ENCODE measurements at regions not wholly inside any gene's neighbourhood (a gene's known extent, or its start where the extent isn't known, plus 50 kb on each side); places are given as distances from the start of the nearest gene placed in this dataset.
A peak's percentile ranks its signal among the peaks of the same experiment; 100 is the strongest.

DNA sequence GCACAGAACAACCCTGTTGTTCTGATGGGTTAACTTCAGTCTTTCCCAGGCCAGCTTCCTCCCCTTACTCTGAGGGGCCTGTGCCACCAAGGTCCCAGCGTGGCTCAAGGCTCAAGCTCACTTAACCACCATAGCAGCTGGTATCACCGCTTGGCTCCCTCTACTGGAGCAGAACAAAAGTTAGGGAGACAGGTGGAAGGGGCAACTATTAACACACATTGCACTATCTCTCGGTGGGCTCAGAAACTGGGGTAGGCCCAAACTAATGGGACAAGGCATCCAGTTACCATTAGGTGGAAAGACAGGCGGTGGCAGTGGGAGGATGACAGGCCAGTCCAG lies 88.7 kb upstream of the ATL2 start:
- H3K4me3 ChIP-seq (replicated peaks in 1 of 2; ENCODE audit: low read depth in 1 of 2, low read length in 2 of 2), result no peak overlapping the region
- ChIA-PET POLR2A (interaction anchor here (0.7 to 1.0 kb wide), 2 partner anchors 90 to 125 kb away, joined by 3 read pairs; no protein-coding TSS in a partner anchor), CTCF (interaction anchor here (0.6 to 1.4 kb wide), 15 partner anchors 9 to 166 kb away, joined by 3 to 23 read pairs (median 4); partner anchors contain the start of gene ATL2), RAD21 (ENCODE audit: low non-redundant PET in 1 of 2, low total read pairs in 2 of 2, uncharacterized antibody in 2 of 2, unreplicated experiment in 2 of 2) (interaction anchor here (0.7 to 1.7 kb wide), 3 partner anchors 89 to 150 kb away, joined by 3 to 4 read pairs (median 3); no protein-coding TSS in a partner anchor)
- H3K4me1 ChIP-seq (ENCODE audit: control insufficient read depth in 1 of 2, insufficient read depth in 2 of 2, low read length in 2 of 2), result peaks cover 23 to 35% of the 10 kb centered on the region in 2 experiments
- no TSS peak for BruUV-seq (replicated peaks)
- H3K36me3 ChIP-seq (ENCODE audit: control insufficient read depth in 1 of 2, insufficient read depth in 2 of 2, low read length in 2 of 2), result no peaks in the 10 kb centered on the region
- H3K4me2 ChIP-seq (ENCODE audit: low read length), result no peak overlapping the region
- intact Hi-C loops (cut with micrococcal nuclease), result loop anchor here (1.0 kb wide), 1 partner anchor 149 kb away; no protein-coding TSS in a partner anchor
- H3K9ac ChIP-seq (ENCODE audit: low read length), result no peak overlapping the region
- ATAC-seq (peak; percentile 64), DNase-seq (ENCODE audit: low read depth, low spot score) (peak; percentile 54)
- TF ChIP-seq SRF (IDR thresholded peaks at IDR 0.05; ENCODE audit: low read depth) (no peak), ZFX (IDR thresholded peaks at IDR 0.05) (no peak), YY1 (IDR thresholded peaks at IDR 0.05; ENCODE audit: extremely low read depth, insufficient replicate concordance, low read depth, low read length) (peak; percentile 34), RAD21 (IDR thresholded peaks at IDR 0.05; ENCODE audit: low read depth) (peak; percentile 80)
- TF ChIP-seq, protein P1, sequence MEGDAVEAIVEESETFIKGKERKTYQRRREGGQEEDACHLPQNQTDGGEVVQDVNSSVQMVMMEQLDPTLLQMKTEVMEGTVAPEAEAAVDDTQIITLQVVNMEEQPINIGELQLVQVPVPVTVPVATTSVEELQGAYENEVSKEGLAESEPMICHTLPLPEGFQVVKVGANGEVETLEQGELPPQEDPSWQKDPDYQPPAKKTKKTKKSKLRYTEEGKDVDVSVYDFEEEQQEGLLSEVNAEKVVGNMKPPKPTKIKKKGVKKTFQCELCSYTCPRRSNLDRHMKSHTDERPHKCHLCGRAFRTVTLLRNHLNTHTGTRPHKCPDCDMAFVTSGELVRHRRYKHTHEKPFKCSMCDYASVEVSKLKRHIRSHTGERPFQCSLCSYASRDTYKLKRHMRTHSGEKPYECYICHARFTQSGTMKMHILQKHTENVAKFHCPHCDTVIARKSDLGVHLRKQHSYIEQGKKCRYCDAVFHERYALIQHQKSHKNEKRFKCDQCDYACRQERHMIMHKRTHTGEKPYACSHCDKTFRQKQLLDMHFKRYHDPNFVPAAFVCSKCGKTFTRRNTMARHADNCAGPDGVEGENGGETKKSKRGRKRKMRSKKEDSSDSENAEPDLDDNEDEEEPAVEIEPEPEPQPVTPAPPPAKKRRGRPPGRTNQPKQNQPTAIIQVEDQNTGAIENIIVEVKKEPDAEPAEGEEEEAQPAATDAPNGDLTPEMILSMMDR (IDR thresholded peaks at IDR 0.05 in 2 of 3, conservative IDR thresholded peaks at IDR 0.05 in 1 of 3; ENCODE audit: borderline replicate concordance in 1 of 3, insufficient read depth in 1 of 3, low read depth in 2 of 3, low read length in 2 of 3), result peak; percentile 60 to 73 (median 72); a peak in 5 of 6 replicates
- TF ChIP-seq, protein P2, sequence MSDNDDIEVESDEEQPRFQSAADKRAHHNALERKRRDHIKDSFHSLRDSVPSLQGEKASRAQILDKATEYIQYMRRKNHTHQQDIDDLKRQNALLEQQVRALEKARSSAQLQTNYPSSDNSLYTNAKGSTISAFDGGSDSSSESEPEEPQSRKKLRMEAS (IDR thresholded peaks at IDR 0.05), result no peak
- TF ChIP-seq, protein P3, sequence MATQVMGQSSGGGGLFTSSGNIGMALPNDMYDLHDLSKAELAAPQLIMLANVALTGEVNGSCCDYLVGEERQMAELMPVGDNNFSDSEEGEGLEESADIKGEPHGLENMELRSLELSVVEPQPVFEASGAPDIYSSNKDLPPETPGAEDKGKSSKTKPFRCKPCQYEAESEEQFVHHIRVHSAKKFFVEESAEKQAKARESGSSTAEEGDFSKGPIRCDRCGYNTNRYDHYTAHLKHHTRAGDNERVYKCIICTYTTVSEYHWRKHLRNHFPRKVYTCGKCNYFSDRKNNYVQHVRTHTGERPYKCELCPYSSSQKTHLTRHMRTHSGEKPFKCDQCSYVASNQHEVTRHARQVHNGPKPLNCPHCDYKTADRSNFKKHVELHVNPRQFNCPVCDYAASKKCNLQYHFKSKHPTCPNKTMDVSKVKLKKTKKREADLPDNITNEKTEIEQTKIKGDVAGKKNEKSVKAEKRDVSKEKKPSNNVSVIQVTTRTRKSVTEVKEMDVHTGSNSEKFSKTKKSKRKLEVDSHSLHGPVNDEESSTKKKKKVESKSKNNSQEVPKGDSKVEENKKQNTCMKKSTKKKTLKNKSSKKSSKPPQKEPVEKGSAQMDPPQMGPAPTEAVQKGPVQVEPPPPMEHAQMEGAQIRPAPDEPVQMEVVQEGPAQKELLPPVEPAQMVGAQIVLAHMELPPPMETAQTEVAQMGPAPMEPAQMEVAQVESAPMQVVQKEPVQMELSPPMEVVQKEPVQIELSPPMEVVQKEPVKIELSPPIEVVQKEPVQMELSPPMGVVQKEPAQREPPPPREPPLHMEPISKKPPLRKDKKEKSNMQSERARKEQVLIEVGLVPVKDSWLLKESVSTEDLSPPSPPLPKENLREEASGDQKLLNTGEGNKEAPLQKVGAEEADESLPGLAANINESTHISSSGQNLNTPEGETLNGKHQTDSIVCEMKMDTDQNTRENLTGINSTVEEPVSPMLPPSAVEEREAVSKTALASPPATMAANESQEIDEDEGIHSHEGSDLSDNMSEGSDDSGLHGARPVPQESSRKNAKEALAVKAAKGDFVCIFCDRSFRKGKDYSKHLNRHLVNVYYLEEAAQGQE (IDR thresholded peaks at IDR 0.05; ENCODE audit: low read depth), result no peak
- no peak overlapping the region for H3K27ac ChIP-seq (ENCODE audit: low read depth, low read length)
- H3K27me3 ChIP-seq (ENCODE audit: insufficient read depth, low read length), result peaks cover 5% of the 10 kb centered on the region; the same call in 1 of the 2 replicates
- H4K20me1 ChIP-seq (ENCODE audit: insufficient read depth), result no peaks in the 10 kb centered on the region
- H3K9me3 ChIP-seq (ENCODE audit: control insufficient read depth in 1 of 2, insufficient read depth in 1 of 2, low read depth in 1 of 2, low read length in 2 of 2), result no peaks in the 10 kb centered on the region
- H2AFZ ChIP-seq (ENCODE audit: low read depth, low read length, poor library complexity, severe bottlenecking), result peak overlapping the region; percentile 47
- no peaks in the 10 kb centered on the region for H3K79me2 ChIP-seq (ENCODE audit: insufficient read depth, low read length)
- no peaks in the 10 kb centered on the region for H3K9me2 ChIP-seq (ENCODE audit: insufficient read depth)
